ENCODE measurements at regions not wholly inside any gene's neighbourhood (a gene's known extent, or its start where the extent isn't known, plus 50 kb on each side); places are given as distances from the start of the nearest gene placed in this dataset.

DNA sequence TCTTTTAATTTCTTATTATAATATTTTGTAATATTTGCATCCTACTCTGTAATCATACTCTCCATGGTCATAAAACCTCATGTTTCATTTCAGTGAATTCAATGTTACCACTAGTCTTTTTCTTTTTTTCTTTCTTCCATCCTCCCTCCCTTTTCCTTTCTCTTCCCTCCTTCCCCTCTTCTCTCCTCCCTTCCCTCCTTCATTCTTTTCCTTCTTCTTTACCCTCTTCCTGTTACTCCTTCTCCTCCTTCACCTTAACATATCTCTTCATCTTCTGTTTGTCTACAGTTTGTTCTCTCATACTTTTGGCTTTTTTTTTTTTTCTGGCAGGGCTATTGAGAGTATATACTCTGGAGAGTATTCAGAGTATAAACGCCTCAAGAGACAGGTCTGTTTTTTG, 491.6 kb upstream of the ID2 start:
- H3K4me3 ChIP-seq (ENCODE audit: low read length) = no peak overlapping the region
- DNase-seq (ENCODE audit: low read depth) = no peak
- TF ChIP-seq, protein P1, sequence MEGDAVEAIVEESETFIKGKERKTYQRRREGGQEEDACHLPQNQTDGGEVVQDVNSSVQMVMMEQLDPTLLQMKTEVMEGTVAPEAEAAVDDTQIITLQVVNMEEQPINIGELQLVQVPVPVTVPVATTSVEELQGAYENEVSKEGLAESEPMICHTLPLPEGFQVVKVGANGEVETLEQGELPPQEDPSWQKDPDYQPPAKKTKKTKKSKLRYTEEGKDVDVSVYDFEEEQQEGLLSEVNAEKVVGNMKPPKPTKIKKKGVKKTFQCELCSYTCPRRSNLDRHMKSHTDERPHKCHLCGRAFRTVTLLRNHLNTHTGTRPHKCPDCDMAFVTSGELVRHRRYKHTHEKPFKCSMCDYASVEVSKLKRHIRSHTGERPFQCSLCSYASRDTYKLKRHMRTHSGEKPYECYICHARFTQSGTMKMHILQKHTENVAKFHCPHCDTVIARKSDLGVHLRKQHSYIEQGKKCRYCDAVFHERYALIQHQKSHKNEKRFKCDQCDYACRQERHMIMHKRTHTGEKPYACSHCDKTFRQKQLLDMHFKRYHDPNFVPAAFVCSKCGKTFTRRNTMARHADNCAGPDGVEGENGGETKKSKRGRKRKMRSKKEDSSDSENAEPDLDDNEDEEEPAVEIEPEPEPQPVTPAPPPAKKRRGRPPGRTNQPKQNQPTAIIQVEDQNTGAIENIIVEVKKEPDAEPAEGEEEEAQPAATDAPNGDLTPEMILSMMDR (conservative IDR thresholded peaks at IDR 0.05; ENCODE audit: low read depth, low read length) = no peak

DNA sequence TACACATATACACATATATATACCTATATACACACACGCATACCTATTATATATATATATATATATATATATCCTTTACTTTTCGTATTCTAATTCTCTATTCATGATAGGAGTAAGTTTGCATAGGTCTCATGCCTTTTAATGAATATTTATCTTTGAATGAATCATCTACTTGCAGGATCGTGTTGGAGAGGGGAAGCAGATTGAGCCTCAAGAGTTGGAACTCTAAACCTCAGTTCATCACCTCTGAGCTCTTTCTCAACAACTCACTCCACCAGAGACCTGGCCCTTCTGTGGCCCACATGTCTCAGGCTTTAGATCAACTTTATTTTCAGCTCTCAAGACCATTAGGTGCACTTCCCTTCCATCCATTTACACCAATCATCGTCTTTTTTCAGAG, 490.4 kb upstream of the ID2 start:
- TF ChIP-seq, protein P1 (conservative IDR thresholded peaks at IDR 0.05; ENCODE audit: low read depth, low read length) = no peak
- H3K4me3 ChIP-seq (ENCODE audit: low read length) = no peak overlapping the region
- DNase-seq (ENCODE audit: low read depth) = no peak

DNA sequence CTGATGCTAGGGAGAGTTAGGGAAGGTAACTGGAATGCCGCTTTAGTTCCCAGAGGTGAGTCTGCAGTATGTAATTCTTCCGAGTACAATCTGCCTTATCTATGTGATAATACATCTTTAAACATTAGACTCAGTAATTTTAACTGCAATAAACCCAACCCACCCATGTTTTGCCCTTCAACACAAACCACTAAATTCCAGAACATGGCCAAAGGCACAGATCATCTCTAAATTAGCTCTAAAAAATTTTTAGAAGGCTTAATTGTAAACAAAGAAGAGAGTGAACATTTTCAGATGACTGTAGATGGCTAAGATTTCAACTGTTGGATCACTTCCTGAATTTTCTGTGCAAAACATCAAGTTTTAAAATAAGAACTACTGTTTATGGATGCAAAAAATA, 488.7 kb upstream of the ID2 start:
- no peak overlapping the region for H3K4me3 ChIP-seq (ENCODE audit: low read length)
- DNase-seq (ENCODE audit: low read depth) = no peak
- TF ChIP-seq, protein P1 (conservative IDR thresholded peaks at IDR 0.05; ENCODE audit: low read depth, low read length) = no peak

DNA sequence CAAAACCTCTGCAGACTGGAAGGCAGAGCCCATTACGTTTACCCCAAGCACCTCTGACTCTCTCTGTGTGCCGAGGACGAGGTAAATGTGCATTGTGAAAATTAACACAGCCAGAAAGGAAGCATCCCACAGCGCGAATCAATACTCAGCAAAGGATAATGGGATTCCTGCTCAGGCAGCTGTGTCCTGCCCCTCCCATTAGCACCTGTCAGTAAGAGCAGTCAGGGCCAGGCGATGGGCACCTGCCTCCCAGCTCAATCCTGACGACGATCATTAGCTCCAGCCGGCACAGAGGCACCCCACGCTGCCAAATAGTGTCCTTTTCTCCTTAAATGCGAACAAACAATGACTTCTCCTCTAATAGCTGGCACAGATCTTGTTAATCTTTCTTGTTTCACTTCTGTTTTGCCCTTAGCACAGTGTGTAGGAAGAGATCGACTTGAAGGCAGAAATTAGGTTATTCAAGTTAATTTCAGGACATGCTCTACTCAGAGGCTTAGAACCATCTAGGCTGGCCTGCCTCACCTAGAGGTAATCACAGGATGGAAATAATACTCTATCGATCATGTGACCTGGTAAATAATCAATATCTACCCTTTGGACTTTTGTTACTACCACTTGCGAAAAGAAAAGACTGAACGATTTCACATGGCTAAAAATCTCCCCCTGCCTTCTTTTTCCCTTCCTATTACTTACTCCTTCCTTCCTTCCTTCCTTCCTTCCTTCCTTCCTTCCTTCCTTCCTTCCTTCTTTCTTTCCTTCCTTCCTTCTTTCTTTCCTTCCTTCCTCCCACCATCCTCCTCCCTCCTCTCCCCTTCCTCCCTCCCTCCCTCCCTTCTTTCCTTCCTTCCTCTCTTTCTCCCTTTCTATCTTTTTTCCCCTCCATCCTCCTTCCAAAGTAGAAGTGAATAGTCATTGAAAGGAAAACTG, 487.9 kb upstream of the ID2 start:
- no peak overlapping the region for H3K4me3 ChIP-seq (ENCODE audit: low read length)
- DNase-seq (ENCODE audit: low read depth) = no peak
- TF ChIP-seq, protein P1 (conservative IDR thresholded peaks at IDR 0.05; ENCODE audit: low read depth, low read length) = no peak

DNA sequence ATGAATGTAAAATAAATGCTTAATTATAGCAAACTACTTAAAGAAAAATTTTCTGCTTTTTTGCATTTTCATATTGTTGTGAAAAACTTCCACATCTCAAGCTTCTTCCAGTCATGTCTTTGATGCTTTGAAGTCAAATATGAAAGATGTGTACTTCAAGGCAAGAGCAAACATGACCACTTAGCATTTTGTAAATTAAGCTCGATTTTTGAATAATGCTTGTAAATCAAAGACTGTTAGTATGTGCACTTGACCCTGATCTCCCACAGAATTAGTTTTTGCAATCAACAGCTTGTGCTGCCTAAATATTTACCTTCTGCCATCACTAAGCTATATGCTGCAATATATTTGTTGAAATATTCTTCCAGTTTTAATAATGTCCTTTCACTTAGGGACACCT, 486.1 kb upstream of the ID2 start:
- no peak for DNase-seq (ENCODE audit: low read depth)
- TF ChIP-seq, protein P1 (conservative IDR thresholded peaks at IDR 0.05; ENCODE audit: low read depth, low read length) = no peak
- no peak overlapping the region for H3K4me3 ChIP-seq (ENCODE audit: low read length)

DNA sequence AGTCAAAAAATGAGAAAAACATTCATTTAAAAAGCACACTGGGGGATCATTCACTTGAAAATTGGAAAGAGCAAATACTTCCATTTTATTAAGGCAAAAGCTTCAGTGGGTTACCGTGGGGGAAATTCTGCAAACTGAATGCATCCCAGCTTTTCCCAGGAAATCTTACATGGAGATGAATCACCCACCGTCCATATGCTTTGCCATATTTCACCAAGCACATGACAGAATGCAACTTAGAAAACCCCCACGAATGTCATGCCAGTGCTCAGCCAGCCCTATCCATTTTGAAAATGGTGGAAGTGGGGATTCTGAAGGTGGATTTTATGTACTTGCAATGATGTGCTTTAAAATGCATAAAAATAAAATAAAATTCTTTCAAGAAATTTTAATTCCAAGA, 485.5 kb upstream of the ID2 start:
- TF ChIP-seq, protein P1 (conservative IDR thresholded peaks at IDR 0.05; ENCODE audit: low read depth, low read length) = no peak
- DNase-seq (ENCODE audit: low read depth) = no peak
- no peak overlapping the region for H3K4me3 ChIP-seq (ENCODE audit: low read length)

DNA sequence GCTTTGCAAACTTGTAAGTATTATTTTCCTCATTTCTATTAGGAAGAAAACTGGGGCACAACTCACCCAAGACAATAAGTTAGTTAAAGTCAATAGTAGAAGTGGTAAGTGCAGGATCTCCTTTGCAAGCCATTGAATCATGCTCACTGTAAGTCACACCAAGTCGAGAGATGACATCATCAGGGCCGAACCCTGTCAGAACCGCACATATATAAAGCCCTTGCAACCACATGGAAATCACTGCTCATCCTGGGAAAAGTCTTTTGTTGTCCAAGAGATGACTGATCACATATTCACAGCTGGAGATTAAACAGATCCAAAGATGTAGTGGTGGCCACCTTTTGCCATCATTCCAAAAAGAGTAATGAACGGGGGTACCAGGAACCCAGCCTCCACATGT, 484.8 kb upstream of the ID2 start:
- TF ChIP-seq, protein P1 (conservative IDR thresholded peaks at IDR 0.05; ENCODE audit: low read depth, low read length) = no peak
- no peak for DNase-seq (ENCODE audit: low read depth)
- no peak overlapping the region for H3K4me3 ChIP-seq (ENCODE audit: low read length)

Data from retinal pigment epithelial cell (primary cell).